GM19455 (cell line): ENCODE measurements at regions not wholly inside any gene's neighbourhood (a gene's known extent, or its start where the extent isn't known, plus 50 kb on each side); places are given as distances from the start of the nearest gene placed in this dataset.
"Not testable (repeated sequence)": the region's sequence is repeated elsewhere in the genome, so short reads cannot be mapped to it uniquely, and the experiment has no call there.

ENCODE experiments used
- ATAC-seq: cut with Tn5 transposase; IDR thresholded peaks from one replicate; pipeline ENCODE4 v1.9.1; 2021; ENCODE audit not compliant: unreplicated experiment

- no peak for ATAC-seq
These were observed 557.0 kb upstream of the SGO1 start for GRCh38 chr3:20742903-20743552.

- ATAC-seq = no peak
These were observed 555.4 kb upstream of the SGO1 start for GRCh38 chr3:20741381-20741780.

- ATAC-seq = no peak
These were observed 553.8 kb upstream of the SGO1 start for GRCh38 chr3:20739814-20740213.

- ATAC-seq = no peak
These were observed 550.4 kb upstream of the SGO1 start for GRCh38 chr3:20736287-20736852.

- ATAC-seq = no peak
These were observed 543.2 kb upstream of the SGO1 start for GRCh38 chr3:20729185-20729584.

- no peak for ATAC-seq
These were observed 540.8 kb upstream of the SGO1 start for GRCh38 chr3:20726786-20727185.

GRCh38 chr3:20724241-20724640 lies 538.2 kb upstream of the SGO1 start:
- ATAC-seq = no peak

GRCh38 chr3:20716425-20716824 lies 530.4 kb upstream of the SGO1 start:
- not testable (repeated sequence) for ATAC-seq

- ATAC-seq = no peak
These were observed 515.6 kb upstream of the SGO1 start for GRCh38 chr3:20701641-20702040.

- ATAC-seq = no peak
These were observed 514.7 kb upstream of the SGO1 start for GRCh38 chr3:20700714-20701113.

GRCh38 chr3:20698896-20699295 lies 512.9 kb upstream of the SGO1 start:
- no peak for ATAC-seq

- ATAC-seq = no peak
These were observed 510.6 kb upstream of the SGO1 start for GRCh38 chr3:20696388-20697150.

GRCh38 chr3:20692675-20693074 lies 506.7 kb upstream of the SGO1 start:
- no peak for ATAC-seq

- ATAC-seq = no peak
These were observed 497.9 kb upstream of the SGO1 start for GRCh38 chr3:20683910-20684309.

- ATAC-seq = no peak
These were observed 496.6 kb upstream of the SGO1 start for GRCh38 chr3:20682573-20682972.

GRCh38 chr3:20680990-20681628 lies 495.1 kb upstream of the SGO1 start:
- ATAC-seq = no peak

GRCh38 chr3:20673866-20674265 lies 487.9 kb upstream of the SGO1 start:
- no peak for ATAC-seq

- ATAC-seq = no peak
These were observed 483.7 kb upstream of the SGO1 start for GRCh38 chr3:20669675-20670074.

- ATAC-seq = no peak
These were observed 483.2 kb upstream of the SGO1 start for GRCh38 chr3:20669184-20669583.

- ATAC-seq = no peak
These were observed 482.4 kb upstream of the SGO1 start for GRCh38 chr3:20668411-20668810.

GRCh38 chr3:20666091-20666490 lies 480.1 kb upstream of the SGO1 start:
- no peak for ATAC-seq

- no peak for ATAC-seq
These were observed 472.5 kb upstream of the SGO1 start for GRCh38 chr3:20658491-20658890.
